ENCODE measurements at regions not wholly inside any gene's neighbourhood (a gene's known extent, or its start where the extent isn't known, plus 50 kb on each side); places are given as distances from the start of the nearest gene placed in this dataset.

GRCh38 chr12:13595536-13596443, 385.6 kb downstream of the GRIN2B start:
- no peak for DNase-seq (ENCODE audit: low read depth)

DNA sequence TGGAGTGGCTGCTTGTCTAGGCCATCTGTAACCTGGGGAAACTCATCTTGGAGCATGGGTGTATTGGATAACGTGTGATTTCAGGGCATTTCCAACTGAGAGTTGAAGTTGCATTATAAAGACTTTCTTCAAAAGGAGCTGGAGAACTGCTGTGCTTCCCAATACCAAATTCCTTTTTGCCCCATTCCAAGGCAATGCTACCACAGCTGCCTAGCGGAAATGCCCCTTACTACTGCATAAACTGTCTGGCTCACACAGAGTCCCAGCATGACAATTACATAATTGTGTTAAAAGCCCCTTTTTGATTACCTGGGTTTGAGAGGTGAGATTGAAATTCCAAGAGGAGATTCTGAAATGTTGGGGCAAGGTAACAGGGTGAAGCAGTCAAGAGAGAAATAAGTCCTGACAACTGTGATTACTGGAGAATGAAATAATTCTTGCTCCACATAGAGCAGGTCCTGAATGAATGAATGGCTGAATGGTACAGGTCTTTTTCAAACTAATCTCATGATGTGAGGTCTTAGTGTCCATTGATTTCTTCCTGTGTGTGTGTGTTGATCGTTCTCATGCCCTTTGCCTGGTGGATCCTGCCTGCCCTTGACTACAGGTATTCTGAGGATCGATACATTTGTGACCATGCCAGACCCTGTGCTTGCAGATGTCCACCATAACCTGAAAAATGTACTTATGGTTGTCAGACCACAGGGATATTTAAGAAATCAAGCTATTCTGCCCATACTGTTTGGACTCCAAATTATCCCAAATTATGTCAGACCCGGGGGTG, 386.5 kb downstream of the GRIN2B start:
- DNase-seq (ENCODE audit: low read depth): no peak

DNA sequence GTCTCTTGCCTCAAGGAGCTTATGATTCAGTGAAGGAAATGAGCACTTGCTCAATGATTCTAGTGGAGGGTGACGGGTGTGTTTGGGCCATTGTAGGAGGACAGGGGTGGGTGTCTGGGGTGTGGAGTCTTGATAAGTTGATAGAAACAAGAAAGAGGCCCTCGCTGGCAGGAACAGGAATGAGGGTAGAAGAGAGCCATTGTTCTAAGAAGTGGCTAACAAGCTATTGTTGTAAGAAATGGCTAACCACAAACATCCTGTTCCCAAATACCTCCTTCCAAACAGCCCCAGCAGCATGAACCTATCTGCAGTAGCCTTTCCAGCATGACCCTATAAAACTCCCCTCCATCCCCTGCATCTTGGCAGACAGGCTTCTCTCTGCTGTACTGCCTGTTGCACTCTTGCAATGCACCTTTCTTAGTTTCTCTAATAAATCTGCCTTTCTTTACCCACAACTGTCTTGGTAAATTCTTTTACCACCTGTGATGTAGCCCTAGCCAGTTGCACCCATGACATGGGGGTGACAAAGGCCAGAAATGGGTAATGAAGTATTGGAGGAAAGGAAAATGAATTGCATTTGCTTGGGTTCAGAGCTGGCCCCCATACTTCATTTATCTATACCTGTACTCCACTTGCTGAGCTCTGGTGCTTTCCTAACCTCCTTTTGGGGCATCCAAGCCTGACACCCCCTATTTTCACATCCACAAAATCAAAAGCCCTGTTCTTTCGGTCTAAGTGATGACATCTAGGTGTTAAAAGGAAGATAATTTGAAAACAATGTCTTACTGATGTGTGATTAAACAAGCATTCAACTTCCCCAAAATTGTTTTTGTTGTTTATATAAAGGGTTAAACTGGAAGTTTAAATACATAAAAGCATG, 389.1 kb downstream of the GRIN2B start:
- no peak for DNase-seq (ENCODE audit: low read depth)

GRCh38 chr12:13591488-13591887, 389.9 kb downstream of the GRIN2B start:
- DNase-seq (ENCODE audit: low read depth): no peak

DNA sequence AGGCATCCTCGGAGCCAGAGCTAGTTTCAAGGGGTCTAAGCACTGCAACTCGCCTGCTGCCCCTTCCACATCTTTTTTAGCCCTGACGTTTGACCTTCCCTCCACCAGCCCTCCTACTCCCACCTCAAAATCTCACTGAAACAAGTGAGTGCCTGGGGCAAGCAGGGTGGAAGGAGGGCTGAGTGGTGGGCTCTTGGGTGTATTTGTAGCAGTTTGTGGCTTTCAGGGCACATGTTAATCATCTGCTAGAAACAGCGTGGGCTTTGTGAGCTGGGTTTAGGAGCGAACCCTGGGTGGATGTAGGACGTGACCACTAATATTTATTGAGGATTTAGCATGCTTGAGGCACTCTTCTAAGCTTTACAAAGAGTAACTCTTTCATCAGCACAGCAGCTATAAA, 390.3 kb downstream of the GRIN2B start:
- no peak for DNase-seq (ENCODE audit: low read depth)

DNA sequence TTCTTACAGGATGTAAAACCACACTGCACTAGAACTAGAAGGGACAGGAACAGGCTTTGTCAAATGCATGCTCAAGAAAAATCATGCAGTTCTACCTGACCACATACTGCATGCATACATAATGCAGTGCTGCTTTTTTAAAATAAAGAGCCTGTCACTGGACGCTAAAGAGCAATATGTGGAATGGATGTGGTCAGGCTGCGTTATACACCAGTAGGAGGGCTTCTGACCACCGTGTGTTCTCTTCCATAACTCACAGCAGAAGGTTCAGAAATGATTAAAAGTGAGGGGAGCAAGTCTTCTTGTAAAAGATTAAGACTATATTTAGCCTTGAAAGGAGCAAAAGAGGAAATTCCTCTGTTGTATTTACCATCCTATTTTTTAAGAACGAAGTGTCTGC, 392.0 kb downstream of the EMP1 start:
- DNase-seq (ENCODE audit: low read depth): no peak

DNA sequence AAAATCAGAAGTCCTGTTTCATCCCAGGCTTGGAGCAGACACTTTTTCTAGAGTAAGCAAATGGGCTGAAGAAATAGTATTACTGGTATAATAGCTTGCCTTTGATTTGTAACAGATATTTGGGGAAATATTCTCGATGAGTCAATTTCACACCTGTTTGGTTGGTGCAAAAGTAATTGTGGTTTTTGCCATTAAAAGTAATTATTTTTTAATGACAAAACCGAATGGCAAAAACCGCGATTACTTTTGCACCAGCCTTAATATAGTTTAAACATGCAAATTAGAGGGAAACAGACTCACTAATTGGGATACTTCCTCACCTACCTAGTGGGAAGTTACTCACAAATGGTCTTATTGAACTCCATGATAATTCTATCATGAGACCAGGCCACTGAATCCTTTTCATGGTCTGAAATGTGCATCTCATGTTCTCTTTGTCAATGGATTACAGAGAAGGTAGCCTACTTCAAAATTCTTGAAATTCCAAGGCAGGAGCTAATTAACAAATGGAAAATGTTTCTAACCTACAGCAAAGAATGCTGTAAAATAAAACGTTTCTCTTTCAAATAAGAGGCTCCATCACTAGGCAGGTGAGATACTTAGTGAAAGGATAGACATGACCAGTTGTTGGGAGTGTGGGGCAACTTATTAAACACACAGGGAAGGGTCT, 391.3 kb downstream of the EMP1 start:
- DNase-seq (ENCODE audit: low read depth): no peak

DNA sequence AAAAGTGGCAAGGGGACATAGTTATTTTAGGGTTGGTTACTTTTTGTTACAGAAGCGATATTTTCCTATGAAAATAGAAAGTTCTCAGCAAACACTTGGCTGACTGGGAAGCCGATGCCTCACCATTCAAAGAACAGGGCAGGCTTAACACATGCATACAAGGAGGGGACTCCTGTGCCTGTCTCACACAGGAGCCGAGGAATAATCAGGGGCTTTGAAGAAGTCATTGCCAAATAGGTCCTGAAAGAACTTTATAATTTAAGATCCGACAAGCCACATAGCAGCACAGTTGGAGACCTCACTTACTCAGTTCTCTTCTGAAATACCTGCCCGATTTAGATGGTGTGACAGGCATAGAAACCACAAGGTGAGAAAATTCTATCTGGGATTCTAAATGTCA, 389.8 kb downstream of the EMP1 start:
- no peak for DNase-seq (ENCODE audit: low read depth)

DNA sequence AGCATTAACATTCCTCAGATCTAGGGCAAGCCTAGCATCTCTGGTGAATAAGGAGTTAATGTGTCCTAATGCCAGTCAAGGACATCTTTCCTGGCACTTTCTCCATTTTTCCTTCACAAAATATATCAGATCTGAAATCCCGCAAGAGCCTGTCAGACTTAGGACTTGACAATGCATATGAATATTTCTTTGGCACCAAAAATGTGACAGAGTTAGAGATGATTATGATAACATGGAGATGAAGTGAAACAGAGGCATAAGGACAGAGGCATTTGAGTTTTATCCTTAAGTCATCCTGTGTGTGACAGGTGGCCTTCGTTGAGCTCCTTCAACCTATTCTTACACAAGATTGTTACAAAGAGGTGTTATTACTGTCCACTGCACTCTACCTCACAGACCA, 388.0 kb downstream of the EMP1 start:
- DNase-seq (ENCODE audit: low read depth): no peak

- no peak for DNase-seq (ENCODE audit: low read depth)
These were observed 387.1 kb downstream of the EMP1 start for GRCh38 chr12:13583630-13584029.

DNA sequence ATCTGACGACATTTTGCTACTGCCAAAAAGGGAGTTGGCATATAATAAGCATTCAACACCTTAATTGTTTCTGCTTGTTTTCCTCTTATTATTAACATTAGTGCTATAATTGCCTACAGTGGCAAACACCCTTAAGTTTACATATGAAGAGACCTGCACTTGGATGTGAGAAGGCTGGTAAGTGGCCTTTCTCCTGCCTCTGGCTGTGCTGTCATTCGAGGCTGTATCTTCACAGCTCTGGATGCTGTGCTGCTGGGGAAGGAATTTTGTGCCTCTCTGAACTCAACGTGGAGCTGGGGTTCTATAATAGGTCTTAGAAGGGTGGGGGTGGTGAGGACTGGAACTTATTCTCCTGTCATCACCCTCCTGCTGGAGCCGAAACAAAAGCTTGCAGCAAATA, 385.9 kb downstream of the EMP1 start:
- no peak for DNase-seq (ENCODE audit: low read depth)

GRCh38 chr12:13581031-13581430, 384.5 kb downstream of the EMP1 start:
- DNase-seq (ENCODE audit: low read depth): no peak

DNA sequence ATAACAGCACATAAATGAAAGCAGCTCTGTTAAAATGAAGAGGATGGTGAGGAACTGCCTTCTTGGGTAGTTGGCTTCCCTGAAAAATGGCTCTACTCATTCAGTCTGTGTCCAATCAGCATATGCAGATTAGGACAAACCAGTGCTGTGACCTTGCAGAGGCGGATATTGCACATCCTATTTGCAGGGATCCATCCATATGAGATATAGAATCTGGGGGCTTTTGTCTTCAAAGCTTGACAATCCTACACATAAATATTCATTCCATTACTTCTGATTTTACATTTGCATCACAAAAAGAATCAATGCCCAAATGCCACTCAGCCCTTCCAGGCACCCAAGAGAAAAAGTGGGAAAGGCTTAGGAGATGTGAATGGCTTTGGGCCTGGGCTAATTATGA, 383.7 kb downstream of the EMP1 start:
- no peak for DNase-seq (ENCODE audit: low read depth)

GRCh38 chr12:13576935-13577500, 380.5 kb downstream of the EMP1 start:
- no peak for DNase-seq (ENCODE audit: low read depth)

- DNase-seq (ENCODE audit: low read depth): peak; percentile 17
These were observed 377.3 kb downstream of the EMP1 start for GRCh38 chr12:13573698-13574321.

DNA sequence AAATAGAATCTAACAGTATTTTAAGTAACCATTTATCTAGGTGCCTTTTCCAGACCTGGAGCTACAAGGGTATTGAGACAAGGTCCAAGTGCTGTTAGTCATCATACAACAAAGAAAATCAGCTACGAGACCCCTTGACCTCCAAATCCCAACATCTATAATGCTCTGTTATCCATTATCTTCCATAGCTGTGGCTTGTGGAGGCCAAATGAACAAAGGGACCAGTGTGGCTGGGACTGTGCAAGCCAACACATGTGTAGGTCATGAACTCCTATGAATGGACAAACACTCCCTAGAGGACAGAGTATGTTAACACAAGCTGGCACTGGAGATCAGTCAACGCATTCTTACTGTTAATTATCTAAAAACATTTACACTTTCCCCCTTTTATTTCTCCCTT, 374.5 kb downstream of the EMP1 start:
- DNase-seq (ENCODE audit: low read depth): no peak

GRCh38 chr12:13570005-13570694, 373.6 kb downstream of the EMP1 start:
- DNase-seq (ENCODE audit: low read depth): no peak

GRCh38 chr12:13566292-13566691, 369.8 kb downstream of the EMP1 start:
- DNase-seq (ENCODE audit: low read depth): no peak

- DNase-seq (ENCODE audit: low read depth): no peak
These were observed 367.8 kb downstream of the EMP1 start for GRCh38 chr12:13564266-13564810.

GRCh38 chr12:13563743-13564125, 367.2 kb downstream of the EMP1 start:
- no peak for DNase-seq (ENCODE audit: low read depth)

All from M059J (cell line).